ENCODE measurements at regions not wholly inside any gene's neighbourhood (a gene's known extent, or its start where the extent isn't known, plus 50 kb on each side); places are given as distances from the start of the nearest gene placed in this dataset.

GRCh38 chr12:24127919-24128721, 178.7 kb upstream of the SOX5 start:
- Mint-ChIP-seq H3K4me3 (no peak overlapping the region), H3K4me1 (no peaks in the 10 kb centered on the region), H3K27ac (no peak overlapping the region), H3K27me3 (no peaks in the 10 kb centered on the region), H3K9me3 (ENCODE audit: low read depth) (no peaks in the 10 kb centered on the region), H3K36me3 (no peaks in the 10 kb centered on the region)
- ATAC-seq, result no peak
- CTCF ChIA-PET, result interaction anchor here (1.1 kb wide), 1 partner anchor 14 kb away, joined by 3 read pairs; no protein-coding TSS in a partner anchor
- DNase-seq, result no peak

GRCh38 chr12:24125280-24125679, 175.8 kb upstream of the SOX5 start:
- CTCF ChIA-PET, result no interaction called here
- DNase-seq, result no peak
- H3K27ac Mint-ChIP-seq, result no peak overlapping the region
- no peak for ATAC-seq
- no peak overlapping the region for H3K4me3 Mint-ChIP-seq
- H3K27me3 Mint-ChIP-seq, result no peaks in the 10 kb centered on the region
- H3K36me3 Mint-ChIP-seq, result no peaks in the 10 kb centered on the region
- no peaks in the 10 kb centered on the region for H3K9me3 Mint-ChIP-seq (ENCODE audit: low read depth)
- no peaks in the 10 kb centered on the region for H3K4me1 Mint-ChIP-seq

DNA sequence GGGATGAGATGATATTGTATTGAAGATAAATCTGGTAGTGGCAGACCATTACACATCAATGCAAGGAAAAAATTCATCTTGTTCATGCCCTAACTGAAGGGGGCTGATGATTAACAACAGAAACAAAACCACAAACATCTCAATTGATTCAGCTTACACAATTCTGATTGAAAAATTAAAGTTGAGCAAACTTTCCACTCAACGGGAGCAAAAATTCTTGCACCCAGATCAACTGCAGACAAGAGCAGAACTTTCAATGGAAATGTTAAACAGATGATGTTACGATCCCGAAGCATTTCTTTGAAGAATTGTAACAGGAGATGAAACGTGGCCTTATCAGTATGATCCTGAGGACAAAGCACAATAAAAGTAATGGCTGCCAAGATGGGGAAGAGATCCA, 172.4 kb upstream of the SOX5 start:
- DNase-seq (no peak), ATAC-seq (no peak)
- Mint-ChIP-seq H3K4me1 (no peaks in the 10 kb centered on the region), H3K4me3 (no peak overlapping the region), H3K27me3 (no peaks in the 10 kb centered on the region), H3K9me3 (ENCODE audit: low read depth) (no peaks in the 10 kb centered on the region), H3K27ac (no peak overlapping the region), H3K36me3 (no peaks in the 10 kb centered on the region)
- CTCF ChIA-PET, result no interaction called here

- no peaks in the 10 kb centered on the region for H3K36me3 Mint-ChIP-seq
- H3K27ac Mint-ChIP-seq, result no peak overlapping the region
- H3K27me3 Mint-ChIP-seq, result no peaks in the 10 kb centered on the region
- CTCF ChIA-PET, result no interaction called here
- no peaks in the 10 kb centered on the region for H3K9me3 Mint-ChIP-seq (ENCODE audit: low read depth)
- no peaks in the 10 kb centered on the region for H3K4me1 Mint-ChIP-seq
- no peak overlapping the region for H3K4me3 Mint-ChIP-seq
- no peak for DNase-seq
- ATAC-seq, result no peak
Measured at GRCh38 chr12:24118668-24119067, 169.2 kb upstream of the SOX5 start.

- DNase-seq (no peak), ATAC-seq (no peak)
- no peaks in the 10 kb centered on the region for H3K27me3 Mint-ChIP-seq
- no peak overlapping the region for H3K4me3 Mint-ChIP-seq
- CTCF ChIA-PET, result no interaction called here
- no peaks in the 10 kb centered on the region for H3K4me1 Mint-ChIP-seq
- no peak overlapping the region for H3K27ac Mint-ChIP-seq
- H3K36me3 Mint-ChIP-seq, result no peaks in the 10 kb centered on the region
- no peaks in the 10 kb centered on the region for H3K9me3 Mint-ChIP-seq (ENCODE audit: low read depth)
Measured at GRCh38 chr12:24116548-24116947, 167.1 kb upstream of the SOX5 start.

GRCh38 chr12:24113701-24114100, 164.2 kb upstream of the SOX5 start:
- Mint-ChIP-seq H3K4me3 (no peak overlapping the region), H3K36me3 (no peaks in the 10 kb centered on the region), H3K27me3 (no peaks in the 10 kb centered on the region), H3K4me1 (no peaks in the 10 kb centered on the region), H3K9me3 (ENCODE audit: low read depth) (no peaks in the 10 kb centered on the region), H3K27ac (no peak overlapping the region)
- no peak for DNase-seq
- no peak for ATAC-seq
- CTCF ChIA-PET, result interaction anchor here (0.9 kb wide), 1 partner anchor 15 kb away, joined by 3 read pairs; no protein-coding TSS in a partner anchor

DNA sequence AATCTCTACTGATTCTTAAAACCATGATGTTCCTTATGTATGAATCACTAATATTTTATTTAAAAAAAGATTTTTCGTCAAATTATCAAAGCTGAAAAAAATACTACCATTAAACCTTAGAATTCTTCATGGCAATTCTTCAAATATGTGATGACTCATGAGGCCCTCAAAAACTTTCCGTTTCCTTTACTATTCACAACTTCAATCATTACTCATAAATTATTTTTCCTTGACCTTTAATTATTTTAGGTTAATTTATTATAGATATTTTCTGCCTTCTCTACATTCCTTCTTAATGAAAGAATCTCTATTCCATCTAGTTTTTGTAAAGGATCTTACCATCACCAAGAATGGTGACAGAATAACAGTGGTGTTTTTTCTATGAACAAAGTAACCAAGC, 162.1 kb upstream of the SOX5 start:
- CTCF ChIA-PET, result no interaction called here
- Mint-ChIP-seq H3K36me3 (no peaks in the 10 kb centered on the region), H3K4me3 (no peak overlapping the region), H3K4me1 (no peaks in the 10 kb centered on the region), H3K9me3 (ENCODE audit: low read depth) (no peaks in the 10 kb centered on the region), H3K27ac (no peak overlapping the region), H3K27me3 (no peaks in the 10 kb centered on the region)
- DNase-seq (no peak), ATAC-seq (no peak)

GRCh38 chr12:24111086-24111485, 161.6 kb upstream of the SOX5 start:
- no peak overlapping the region for H3K27ac Mint-ChIP-seq
- no peaks in the 10 kb centered on the region for H3K27me3 Mint-ChIP-seq
- ATAC-seq (no peak), DNase-seq (no peak)
- CTCF ChIA-PET, result no interaction called here
- no peak overlapping the region for H3K4me3 Mint-ChIP-seq
- no peaks in the 10 kb centered on the region for H3K4me1 Mint-ChIP-seq
- no peaks in the 10 kb centered on the region for H3K36me3 Mint-ChIP-seq
- no peaks in the 10 kb centered on the region for H3K9me3 Mint-ChIP-seq (ENCODE audit: low read depth)

- ATAC-seq (no peak), DNase-seq (no peak)
- no peak overlapping the region for H3K27ac Mint-ChIP-seq
- H3K9me3 Mint-ChIP-seq (ENCODE audit: low read depth), result no peaks in the 10 kb centered on the region
- no peaks in the 10 kb centered on the region for H3K4me1 Mint-ChIP-seq
- H3K27me3 Mint-ChIP-seq, result no peaks in the 10 kb centered on the region
- CTCF ChIA-PET, result no interaction called here
- no peak overlapping the region for H3K4me3 Mint-ChIP-seq
- no peaks in the 10 kb centered on the region for H3K36me3 Mint-ChIP-seq
Measured at GRCh38 chr12:24109381-24110039, 160.0 kb upstream of the SOX5 start.

GRCh38 chr12:24102676-24103075, 153.2 kb upstream of the SOX5 start:
- Mint-ChIP-seq H3K27me3 (no peaks in the 10 kb centered on the region), H3K4me3 (no peak overlapping the region), H3K9me3 (ENCODE audit: low read depth) (no peaks in the 10 kb centered on the region), H3K4me1 (no peaks in the 10 kb centered on the region), H3K27ac (no peak overlapping the region), H3K36me3 (no peaks in the 10 kb centered on the region)
- ATAC-seq (no peak), DNase-seq (no peak)
- CTCF ChIA-PET, result no interaction called here

- Mint-ChIP-seq H3K27me3 (no peaks in the 10 kb centered on the region), H3K4me3 (no peak overlapping the region), H3K9me3 (ENCODE audit: low read depth) (no peaks in the 10 kb centered on the region), H3K36me3 (no peaks in the 10 kb centered on the region), H3K4me1 (no peaks in the 10 kb centered on the region), H3K27ac (no peak overlapping the region)
- CTCF ChIA-PET, result no interaction called here
- ATAC-seq (no peak), DNase-seq (no peak)
Measured at GRCh38 chr12:24099576-24099975, 150.1 kb upstream of the SOX5 start.

DNA sequence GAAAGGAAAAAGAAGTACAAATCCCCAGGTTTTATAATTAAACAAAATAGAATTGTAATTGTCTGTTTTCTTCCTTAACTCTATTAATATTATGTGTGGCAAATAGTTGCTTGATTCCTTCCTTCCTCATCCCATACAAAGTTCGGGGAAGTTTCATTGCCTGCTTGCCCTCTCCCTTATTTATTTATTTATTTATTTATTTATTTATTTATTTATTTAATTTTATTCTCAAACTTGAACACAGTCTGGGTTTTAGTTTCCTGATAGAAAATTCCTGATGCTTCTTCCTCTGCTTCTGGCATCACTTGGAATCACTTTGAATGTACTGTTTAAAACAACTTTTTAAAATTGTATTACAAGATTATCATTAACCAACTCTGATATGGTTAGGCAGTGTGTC, 145.8 kb upstream of the SOX5 start:
- ATAC-seq, result no peak
- DNase-seq, result no peak
- Mint-ChIP-seq H3K4me1 (no peaks in the 10 kb centered on the region), H3K27ac (no peak overlapping the region), H3K4me3 (no peak overlapping the region), H3K9me3 (ENCODE audit: low read depth) (no peaks in the 10 kb centered on the region), H3K36me3 (no peaks in the 10 kb centered on the region), H3K27me3 (no peaks in the 10 kb centered on the region)
- CTCF ChIA-PET, result no interaction called here

- DNase-seq, result no peak
- ATAC-seq, result no peak
- no peaks in the 10 kb centered on the region for H3K36me3 Mint-ChIP-seq
- H3K27ac Mint-ChIP-seq, result no peak overlapping the region
- H3K4me1 Mint-ChIP-seq, result no peaks in the 10 kb centered on the region
- CTCF ChIA-PET, result no interaction called here
- no peaks in the 10 kb centered on the region for H3K27me3 Mint-ChIP-seq
- H3K4me3 Mint-ChIP-seq, result no peak overlapping the region
- H3K9me3 Mint-ChIP-seq (ENCODE audit: low read depth), result no peaks in the 10 kb centered on the region
Measured at GRCh38 chr12:24089510-24089890, 140.0 kb upstream of the SOX5 start.

- ATAC-seq (no peak), DNase-seq (no peak)
- Mint-ChIP-seq H3K4me1 (no peaks in the 10 kb centered on the region), H3K27me3 (no peaks in the 10 kb centered on the region), H3K4me3 (no peak overlapping the region), H3K27ac (no peak overlapping the region), H3K36me3 (no peaks in the 10 kb centered on the region), H3K9me3 (ENCODE audit: low read depth) (no peaks in the 10 kb centered on the region)
- CTCF ChIA-PET, result no interaction called here
Measured at GRCh38 chr12:24088751-24089509, 139.5 kb upstream of the SOX5 start.
